HepG2 (cell line): ENCODE measurements at regions not wholly inside any gene's neighbourhood (a gene's known extent, or its start where the extent isn't known, plus 50 kb on each side); places are given as distances from the start of the nearest gene placed in this dataset.
A peak's percentile ranks its signal among the peaks of the same experiment; 100 is the strongest.

Source experiments
- ATAC-seq: fragments of 200-7000 bp; cut with Tn5 transposase; 3 replicates; pipeline ENCODE4 v1.9.1; 2020; ENCODE audit warnings: mild to moderate bottlenecking, moderate library complexity
- BruUV-seq: library from RNA; stranded (reverse); fragments of 400-500 nt; replicated peaks from 2 replicates; lab custom pipeline; 2021; lab: Mats Ljungman, UMichigan
- CTCF ChIA-PET: fragments of 300-600 bp; formaldehyde crosslinking; extraction: SDS; loops from one replicate; lab custom pipeline; 2021; ENCODE audit warnings: low total read pairs, inconsistent platforms, low intra/inter-chr PET ratio; lab: Yijun Ruan, JAX
- POLR2A ChIA-PET: fragments of 350-600 bp; sonication (Branson Sonifier 250); formaldehyde crosslinking; loops from one replicate; lab custom pipeline; 2020; ENCODE audit warnings: antibody characterized with exemption, inconsistent platforms; lab: Yijun Ruan, JAX
- DNase-seq: peaks from one replicate; pipeline ENCODE4 v3.0.0-alpha.2; 2015; ENCODE audit warnings: low spot score
- FAIRE-seq: peaks from 3 replicates; lab custom pipeline; 2011; peaks lifted over from hg19 to GRCh38; lab: Jason Lieb, UNC
- H2AFZ ChIP-seq: one replicate; pipeline ENCODE4 v1.6.1; 2011; ENCODE audit warnings: low read length, inconsistent platforms
- H3K27ac ChIP-seq: fragments of 300-600 bp; 3 replicates; pipeline ENCODE4 v1.8.0; 2011; ENCODE audit warnings: mixed run types, mild to moderate bottlenecking, mixed read lengths, low read length, inconsistent platforms; ENCODE audit not compliant: insufficient read depth; ENCODE audit errors: extremely low read length
- H3K27me3 ChIP-seq, 2 experiments: fragments of 200-600 bp in 1 of 2; 2 replicates in 1 of 2; 3 replicates in 1 of 2; pipeline versions ENCODE4 v1.6.0 to v1.8.0; 2011; ENCODE audit warnings: low read length in 2 of 2, mild to moderate bottlenecking in 2 of 2, moderate library complexity in 2 of 2, inconsistent platforms in 1 of 2; ENCODE audit not compliant: insufficient read depth in 2 of 2, control insufficient read depth in 1 of 2
- H3K36me3 ChIP-seq, 2 experiments: fragments of 200-600 bp in 1 of 2; replicated peaks in 1 of 2; 2 replicates in 1 of 2; 3 replicates in 1 of 2; pipeline versions ENCODE4 v1.5.1 to v1.8.0; 2011; ENCODE audit warnings: low read length in 2 of 2, inconsistent platforms in 1 of 2; ENCODE audit not compliant: insufficient read depth in 2 of 2, control insufficient read depth in 1 of 2
- H3K4me1 ChIP-seq: 2 replicates; pipeline ENCODE4 v1.5.1; 2012; ENCODE audit warnings: low read length, inconsistent platforms; ENCODE audit not compliant: insufficient read depth
- H3K4me2 ChIP-seq: 2 replicates; pipeline ENCODE4 v1.6.0; 2011; ENCODE audit warnings: low read depth, low read length, inconsistent platforms
- H3K4me3 ChIP-seq, 3 experiments: fragments of 200-600 bp in 1 of 3; sonication (generic), shearing (Covaris generic) in 1 of 3; replicated peaks in 1 of 3; 2 replicates each; pipeline ENCODE4 v1.5.1; 2011 to 2016; ENCODE audit warnings: low read length in 3 of 3, inconsistent platforms in 2 of 3, low read depth in 2 of 3, mild to moderate bottlenecking in 2 of 3, control low read depth in 1 of 3, mixed read lengths in 1 of 3; ENCODE audit not compliant: insufficient read depth in 1 of 3
- H3K79me2 ChIP-seq: one replicate; pipeline ENCODE4 v1.6.1; 2011; ENCODE audit warnings: low read length, inconsistent platforms; ENCODE audit not compliant: insufficient read depth
- H3K9ac ChIP-seq: 2 replicates; pipeline ENCODE4 v1.6.0; 2011; ENCODE audit warnings: mild to moderate bottlenecking, low read depth, low read length, inconsistent platforms; ENCODE audit not compliant: insufficient read depth
- H3K9me3 ChIP-seq: 2 replicates; pipeline ENCODE4 v1.5.1; 2012; ENCODE audit warnings: mild to moderate bottlenecking, low read length
- H4K20me1 ChIP-seq: 2 replicates; pipeline ENCODE4 v1.6.0; 2011; ENCODE audit warnings: inconsistent platforms, mild to moderate bottlenecking, low read length, moderate library complexity; ENCODE audit not compliant: insufficient read depth
- HCFC1 ChIP-seq: fragments of 150-350 bp; IDR thresholded peaks from 2 replicates; pipeline ENCODE4 v1.6.1; 2014; ENCODE audit warnings: low read depth, low read length
- KDM6A ChIP-seq: IDR thresholded peaks from 2 replicates; pipeline ENCODE4 v1.6.1; 2016; ENCODE audit warnings: low read depth
- MTA3 ChIP-seq: sonication (generic); formaldehyde crosslinking; IDR thresholded peaks from 2 replicates; pipeline ENCODE4 v1.4.0; 2020; ENCODE audit warnings: missing genetic modification reagents
- NCOA1 ChIP-seq: sonication (generic); formaldehyde crosslinking; IDR thresholded peaks from 2 replicates; pipeline ENCODE4 v1.9.0; 2021; ENCODE audit warnings: missing genetic modification reagents
- SP1 ChIP-seq, 2 experiments: fragments of 450-650 bp in 1 of 2; sonication (generic) in 1 of 2; formaldehyde crosslinking in 1 of 2; IDR thresholded peaks; 2 replicates each; pipeline versions ENCODE4 v1.4.0 to v1.6.1; 2016 to 2020; ENCODE audit warnings: missing genetic modification reagents in 1 of 2
- THAP8 ChIP-seq: sonication (generic); formaldehyde crosslinking; IDR thresholded peaks from 2 replicates; pipeline ENCODE4 v1.5.1; 2020; ENCODE audit warnings: missing genetic modification reagents, mild to moderate bottlenecking, borderline replicate concordance
- TRIM24 ChIP-seq: sonication (generic); formaldehyde crosslinking; IDR thresholded peaks from 2 replicates; pipeline ENCODE4 v1.8.0; 2022; ENCODE audit warnings: mild to moderate bottlenecking, missing genetic modification reagents
- ZNF34 ChIP-seq: sonication (generic); formaldehyde crosslinking; IDR thresholded peaks from 2 replicates; pipeline ENCODE4 v1.4.0; 2020; ENCODE audit warnings: mild to moderate bottlenecking, missing genetic modification reagents, borderline replicate concordance
- ZNF7 ChIP-seq: IDR thresholded peaks from 2 replicates; pipeline ENCODE4 v1.6.1; 2016; ENCODE audit warnings: missing biosample characterization, missing genetic modification reagents
- ZNF850 ChIP-seq: sonication (generic); formaldehyde crosslinking; conservative IDR thresholded peaks from 2 replicates; pipeline ENCODE4 v1.9.0; 2021; ENCODE audit warnings: mild to moderate bottlenecking, missing genetic modification reagents
- ZSCAN31 ChIP-seq: sonication (generic); formaldehyde crosslinking; IDR thresholded peaks from 2 replicates; pipeline ENCODE4 v1.5.0; 2020; ENCODE audit warnings: low read depth, mild to moderate bottlenecking, missing genetic modification reagents
- WGBS: methylation state at CpG from one replicate; pipeline ENCODE4 v1.1.6; 2017; ENCODE audit warnings: low lambda C conversion rate; 5-methylcytosine and 5-hydroxymethylcytosine counted together
- in situ Hi-C: cut with HindIII; loops from 2 replicates; pipeline ENCODE4 v1.10.0; 2017; ENCODE audit warnings: low pct_unique_long_range_greater_than_20kb; ENCODE audit not compliant: extremely low pct_ligation_motif_present
- intact Hi-C: fragments of 100-400 bp; cut with micrococcal nuclease; formaldehyde crosslinking; loops from one replicate; pipeline ENCODE4 v1.10.0; 2022; ENCODE audit not compliant: unreplicated experiment

- Histone ChIP-seq H3K4me1 (no peaks in the 10 kb centered on the region), H3K36me3 (no peaks in the 10 kb centered on the region), H3K9ac (no peak overlapping the region), H3K27me3 (peaks cover 12 to 86% of the 10 kb centered on the region in 2 experiments), H3K4me2 (no peak overlapping the region), H3K4me3 (no peak overlapping the region), H3K27ac (no peak overlapping the region), H3K79me2 (no peaks in the 10 kb centered on the region), H3K9me3 (no peaks in the 10 kb centered on the region), H2AFZ (no peak overlapping the region), H4K20me1 (no peaks in the 10 kb centered on the region; the same call in 1 of the 2 replicates)
- peak; percentile 42; the same call in 2 of the 3 replicates for ATAC-seq
- POLR2A ChIA-PET, result no interaction called here
- no peak for DNase-seq
- CTCF ChIA-PET, result no interaction called here
- in situ Hi-C loops (no loop called here), intact Hi-C loops (no loop called here)
- FAIRE-seq, result no peak
- TF ChIP-seq NCOA1 (CRISPR knock-in tag) (no peak), MTA3 (CRISPR knock-in tag) (no peak), ZNF34 (CRISPR knock-in tag) (no peak), ZNF850 (no peak), ZNF7 (no peak), HCFC1 (no peak), KDM6A (CRISPR knock-in tag) (no peak), THAP8 (CRISPR knock-in tag) (no peak), TRIM24 (CRISPR knock-in tag) (no peak), SP1 (IDR thresholded peaks at IDR 0.05) (no peak), SP1 (CRISPR knock-in tag; IDR thresholded peaks at IDR 0.05) (no peak), ZSCAN31 (CRISPR knock-in tag) (no peak)
- BruUV-seq, result no TSS peak
- WGBS, result under 1% methylated on average over 8 of the region's 8 CpGs
Measured at GRCh38 chr2:10971888-10972260, 60.1 kb downstream of the KCNF1 start.
